GM19372 (cell line): ENCODE measurements at regions not wholly inside any gene's neighbourhood (a gene's known extent, or its start where the extent isn't known, plus 50 kb on each side); places are given as distances from the start of the nearest gene placed in this dataset.
"Not testable (repeated sequence)": the region's sequence is repeated elsewhere in the genome, so short reads cannot be mapped to it uniquely, and the experiment has no call there.

ENCODE experiments used
- ATAC-seq: cut with Tn5 transposase; IDR thresholded peaks from one replicate; pipeline ENCODE4 v1.9.1; 2021; ENCODE audit warnings: mild to moderate bottlenecking, low read depth, moderate library complexity; ENCODE audit not compliant: unreplicated experiment

GRCh38 chr3:168802766-168803165, 707.0 kb upstream of the GOLIM4 start:
- ATAC-seq = no peak

GRCh38 chr3:168801794-168802193, 706.1 kb upstream of the GOLIM4 start:
- ATAC-seq = no peak

GRCh38 chr3:168796339-168796738, 700.6 kb upstream of the GOLIM4 start:
- no peak for ATAC-seq

GRCh38 chr3:168794427-168794826, 698.7 kb upstream of the GOLIM4 start:
- ATAC-seq = no peak

GRCh38 chr3:168782193-168782592, 686.5 kb upstream of the GOLIM4 start:
- ATAC-seq = no peak

- ATAC-seq = not testable (repeated sequence)
Observed at GRCh38 chr3:168779970-168780645, 684.4 kb upstream of the GOLIM4 start.

- ATAC-seq = no peak
Observed at GRCh38 chr3:168753724-168754123, 658.0 kb upstream of the GOLIM4 start.

GRCh38 chr3:168752339-168752738, 656.6 kb upstream of the GOLIM4 start:
- ATAC-seq = no peak

GRCh38 chr3:168747697-168748096, 652.0 kb upstream of the GOLIM4 start:
- ATAC-seq = no peak

- ATAC-seq = no peak
Observed at GRCh38 chr3:168738527-168739325, 643.0 kb upstream of the GOLIM4 start.

- ATAC-seq = no peak
Observed at GRCh38 chr3:168736202-168736601, 640.5 kb upstream of the GOLIM4 start.

- ATAC-seq = no peak
Observed at GRCh38 chr3:168730073-168730472, 634.3 kb upstream of the GOLIM4 start.

GRCh38 chr3:168722091-168722490, 626.4 kb upstream of the GOLIM4 start:
- no peak for ATAC-seq

GRCh38 chr3:168714609-168715240, 619.0 kb upstream of the GOLIM4 start:
- peak; percentile 97 for ATAC-seq

- no peak for ATAC-seq
Observed at GRCh38 chr3:168709073-168709472, 613.3 kb upstream of the GOLIM4 start.

- ATAC-seq = no peak
Observed at GRCh38 chr3:168707900-168708299, 612.2 kb upstream of the GOLIM4 start.

GRCh38 chr3:168705412-168705811, 609.7 kb upstream of the GOLIM4 start:
- no peak for ATAC-seq

GRCh38 chr3:168696051-168696450, 600.3 kb upstream of the GOLIM4 start:
- no peak for ATAC-seq

GRCh38 chr3:168693870-168694269, 598.1 kb upstream of the GOLIM4 start:
- ATAC-seq = no peak

- ATAC-seq = no peak
Observed at GRCh38 chr3:168688267-168688666, 592.5 kb upstream of the GOLIM4 start.

- ATAC-seq = no peak
Observed at GRCh38 chr3:168684519-168684918, 588.8 kb upstream of the GOLIM4 start.

GRCh38 chr3:168678730-168679129, 583.0 kb upstream of the GOLIM4 start:
- no peak for ATAC-seq
